Right ventricle myocardium inferior (tissue), 1 donor: ENCODE measurements at regions not wholly inside any gene's neighbourhood (a gene's known extent, or its start where the extent isn't known, plus 50 kb on each side); places are given as distances from the start of the nearest gene placed in this dataset.

Experiments used
- ATAC-seq: fragments of 200-7000 bp; cut with Tn5 transposase; one replicate; pipeline ENCODE4 v1.9.1; 2020; ENCODE audit warnings: mild to moderate bottlenecking, moderate library complexity
- DNase-seq: peaks from one replicate; pipeline ENCODE4 v3.0.0; 2021; ENCODE audit errors: missing footprints
- intact Hi-C: fragments of 100-400 bp; cut with DNase I; formaldehyde crosslinking; loops from one replicate; pipeline ENCODE4 v1.11.0; 2022
- donor health status: DM: no; HTN: yes; CAD: no; lungs with severe emphysema.

GRCh38 chr12:24584032-24584675, 364.7 kb downstream of the BCAT1 start:
- ATAC-seq: no peak
- intact Hi-C loops: no loop called here
- peak; percentile 54 for DNase-seq

- intact Hi-C loops: no loop called here
- ATAC-seq (no peak), DNase-seq (peak; percentile 60)
Observed at GRCh38 chr12:24582954-24583601, 365.8 kb downstream of the BCAT1 start.

GRCh38 chr12:24574538-24574937, 374.4 kb downstream of the BCAT1 start:
- intact Hi-C loops: no loop called here
- DNase-seq (no peak), ATAC-seq (no peak)

- ATAC-seq: no peak
- no peak for DNase-seq
- intact Hi-C loops: no loop called here
Observed at GRCh38 chr12:24573621-24574020, 375.3 kb downstream of the BCAT1 start.

GRCh38 chr12:24565300-24565699, 383.6 kb downstream of the BCAT1 start:
- ATAC-seq (no peak), DNase-seq (no peak)
- intact Hi-C loops: no loop called here

- intact Hi-C loops: no loop called here
- peak; percentile 49 for ATAC-seq
- peak; percentile 68 for DNase-seq
Observed at GRCh38 chr12:24562771-24563431, 386.0 kb downstream of the BCAT1 start.

GRCh38 chr12:24561882-24562770, 386.8 kb downstream of the BCAT1 start:
- intact Hi-C loops: no loop called here
- DNase-seq (peak; percentile 83), ATAC-seq (peak; percentile 76)

GRCh38 chr12:24561411-24561871, 387.5 kb downstream of the BCAT1 start:
- ATAC-seq: peak; percentile 37
- intact Hi-C loops: no loop called here
- DNase-seq: no peak

- ATAC-seq: no peak
- no peak for DNase-seq
- intact Hi-C loops: no loop called here
Observed at GRCh38 chr12:24560831-24561271, 388.1 kb downstream of the BCAT1 start.

GRCh38 chr12:24560192-24560775, 388.6 kb downstream of the BCAT1 start:
- ATAC-seq: no peak
- intact Hi-C loops: no loop called here
- DNase-seq: no peak

GRCh38 chr12:24557738-24558137, 391.2 kb downstream of the BCAT1 start:
- intact Hi-C loops: no loop called here
- DNase-seq: no peak
- ATAC-seq: no peak

GRCh38 chr12:24555730-24556129, 393.2 kb downstream of the BCAT1 start:
- ATAC-seq (no peak), DNase-seq (no peak)
- intact Hi-C loops: no loop called here

GRCh38 chr12:24554612-24555295, 394.1 kb downstream of the BCAT1 start:
- ATAC-seq (no peak), DNase-seq (no peak)
- intact Hi-C loops: no loop called here

- intact Hi-C loops: no loop called here
- ATAC-seq (no peak), DNase-seq (no peak)
Observed at GRCh38 chr12:24553259-24553658, 395.6 kb downstream of the BCAT1 start.

- ATAC-seq (no peak), DNase-seq (no peak)
- intact Hi-C loops: no loop called here
Observed at GRCh38 chr12:24551163-24551786, 397.6 kb downstream of the BCAT1 start.

- intact Hi-C loops: no loop called here
- no peak for DNase-seq
- no peak for ATAC-seq
Observed at GRCh38 chr12:24550609-24551008, 398.3 kb downstream of the BCAT1 start.

GRCh38 chr12:24546661-24547060, 402.2 kb downstream of the BCAT1 start:
- no peak for ATAC-seq
- intact Hi-C loops: no loop called here

GRCh38 chr12:24546084-24546483, 402.8 kb downstream of the BCAT1 start:
- intact Hi-C loops: no loop called here
- ATAC-seq: no peak
- DNase-seq: no peak

More at GRCh38 chr12:24546661-24547060, 402.2 kb downstream of the BCAT1 start:
- no peak for DNase-seq
